ENCODE measurements at regions not wholly inside any gene's neighbourhood (a gene's known extent, or its start where the extent isn't known, plus 50 kb on each side); places are given as distances from the start of the nearest gene placed in this dataset.

- TF ChIP-seq CTCF (IDR thresholded peaks at IDR 0.05) = no peak
- TF ChIP-seq POLR2A (IDR thresholded peaks at IDR 0.05) = no peak
- no peak for TF ChIP-seq EP300 (IDR thresholded peaks at IDR 0.05)
Observed at GRCh38 chr18:40387130-40387787, 1567.8 kb upstream of the PIK3C3 start.

All from ovary (tissue), 3 donors.